ENCODE measurements at regions not wholly inside any gene's neighbourhood (a gene's known extent, or its start where the extent isn't known, plus 50 kb on each side); places are given as distances from the start of the nearest gene placed in this dataset.
A peak's percentile ranks its signal among the peaks of the same experiment; 100 is the strongest.
"Not testable (repeated sequence)": the region's sequence is repeated elsewhere in the genome, so short reads cannot be mapped to it uniquely, and the experiment has no call there.

- DNase-seq (ENCODE audit: low spot score) (no peak), FAIRE-seq (no peak)
Observed at GRCh38 chr4:117014236-117014635, 71.1 kb downstream of the TRAM1L1 start.

- DNase-seq (ENCODE audit: low spot score) (no peak), FAIRE-seq (no peak)
Observed at GRCh38 chr4:117010671-117011070, 74.7 kb downstream of the TRAM1L1 start.

GRCh38 chr4:117001077-117001476 lies 84.3 kb downstream of the TRAM1L1 start:
- FAIRE-seq: no peak
- DNase-seq (ENCODE audit: low spot score): peak; percentile 2

GRCh38 chr4:116982656-116983055 lies 102.7 kb downstream of the TRAM1L1 start:
- FAIRE-seq: no peak
- DNase-seq (ENCODE audit: low spot score): no peak

- FAIRE-seq: not testable (repeated sequence)
- peak; percentile 33 for DNase-seq (ENCODE audit: low spot score)
Observed at GRCh38 chr4:116980436-116980835, 104.9 kb downstream of the TRAM1L1 start.

- DNase-seq (ENCODE audit: low spot score) (no peak), FAIRE-seq (no peak)
Observed at GRCh38 chr4:116959045-116959444, 126.3 kb downstream of the TRAM1L1 start.

GRCh38 chr4:116953947-116954346 lies 131.4 kb downstream of the TRAM1L1 start:
- DNase-seq (ENCODE audit: low spot score) (no peak), FAIRE-seq (no peak)

- FAIRE-seq (no peak), DNase-seq (ENCODE audit: low spot score) (no peak)
Observed at GRCh38 chr4:116952530-116953136, 132.7 kb downstream of the TRAM1L1 start.

- FAIRE-seq: no peak
- DNase-seq (ENCODE audit: low spot score): no peak
Observed at GRCh38 chr4:116949856-116950255, 135.5 kb downstream of the TRAM1L1 start.

- DNase-seq (ENCODE audit: low spot score) (no peak), FAIRE-seq (no peak)
Observed at GRCh38 chr4:116942315-116942714, 143.1 kb downstream of the TRAM1L1 start.

- FAIRE-seq (no peak), DNase-seq (ENCODE audit: low spot score) (no peak)
Observed at GRCh38 chr4:116930329-116930728, 155.0 kb downstream of the TRAM1L1 start.

- DNase-seq (ENCODE audit: low spot score) (no peak), FAIRE-seq (peak; percentile 23)
Observed at GRCh38 chr4:116926631-116927295, 158.6 kb downstream of the TRAM1L1 start.

- peak; percentile 7 for DNase-seq (ENCODE audit: low spot score)
- no peak for FAIRE-seq
Observed at GRCh38 chr4:116925900-116926457, 159.4 kb downstream of the TRAM1L1 start.

GRCh38 chr4:116923389-116923788 lies 162.0 kb downstream of the TRAM1L1 start:
- no peak for DNase-seq (ENCODE audit: low spot score)

GRCh38 chr4:116913451-116913850 lies 171.9 kb downstream of the TRAM1L1 start:
- no peak for DNase-seq (ENCODE audit: low spot score)
- FAIRE-seq: no peak

More at GRCh38 chr4:116923389-116923788, 162.0 kb downstream of the TRAM1L1 start:
- no peak for FAIRE-seq

GRCh38 chr4:116906758-116907157 lies 178.6 kb downstream of the TRAM1L1 start:
- no peak for FAIRE-seq
- no peak for DNase-seq (ENCODE audit: low spot score)

- no peak for FAIRE-seq
- DNase-seq (ENCODE audit: low spot score): no peak
Observed at GRCh38 chr4:116899561-116899960, 185.8 kb downstream of the TRAM1L1 start.

- DNase-seq (ENCODE audit: low spot score) (no peak), FAIRE-seq (no peak)
Observed at GRCh38 chr4:116885579-116885978, 199.8 kb downstream of the TRAM1L1 start.

GRCh38 chr4:116882503-116882902 lies 202.9 kb downstream of the TRAM1L1 start:
- DNase-seq (ENCODE audit: low spot score): no peak
- no peak for FAIRE-seq

GRCh38 chr4:116881077-116881476 lies 204.3 kb downstream of the TRAM1L1 start:
- DNase-seq (ENCODE audit: low spot score) (no peak), FAIRE-seq (no peak)

GRCh38 chr4:116880625-116881024 lies 204.8 kb downstream of the TRAM1L1 start:
- no peak for FAIRE-seq
- no peak for DNase-seq (ENCODE audit: low spot score)

- FAIRE-seq: no peak
Observed at GRCh38 chr4:116878280-116878679, 207.1 kb downstream of the TRAM1L1 start.

GRCh38 chr4:116877069-116877468 lies 208.3 kb downstream of the TRAM1L1 start:
- FAIRE-seq: no peak
- DNase-seq (ENCODE audit: low spot score): no peak

More at GRCh38 chr4:116878280-116878679, 207.1 kb downstream of the TRAM1L1 start:
- DNase-seq (ENCODE audit: low spot score): no peak

Measured in urothelium cell line (cell line).